Spleen (tissue), 11 donors: ENCODE measurements at regions not wholly inside any gene's neighbourhood (a gene's known extent, or its start where the extent isn't known, plus 50 kb on each side); places are given as distances from the start of the nearest gene placed in this dataset.

Experiments used
- DNase-seq: peaks from one replicate; pipeline ENCODE4 v3.0.0-alpha.2; 2020
- H3K27ac ChIP-seq, 8 donors: fragments of 200-600 bp; sonication (generic) in 7 of 8; 1 replicate in 4 of 8; 2 replicates in 4 of 8; pipeline versions ENCODE4 v1.5.0 to v1.8.0; 2016 to 2021; ENCODE audit warnings: inconsistent platforms in 4 of 8, mild to moderate bottlenecking in 4 of 8, moderate library complexity in 1 of 8
- H3K27me3 ChIP-seq, 7 donors: fragments of 200-600 bp; sonication (generic) in 6 of 7; replicated peaks in 1 of 7; 1 replicate in 4 of 7; 2 replicates in 3 of 7; pipeline versions ENCODE4 v1.5.0 to v1.8.0; 2016 to 2021; ENCODE audit warnings: inconsistent platforms in 3 of 7, mild to moderate bottlenecking in 1 of 7
- H3K36me3 ChIP-seq, 6 donors: fragments of 200-600 bp; sonication (generic) in 5 of 6; 1 replicate in 4 of 6; 2 replicates in 2 of 6; pipeline versions ENCODE4 v1.5.0 to v1.8.0; 2016 to 2021; ENCODE audit warnings: inconsistent platforms in 2 of 6
- H3K4me1 ChIP-seq, 6 donors: fragments of 200-600 bp; sonication (generic) in 5 of 6; 1 replicate in 3 of 6; 2 replicates in 3 of 6; pipeline versions ENCODE4 v1.5.0 to v1.8.0; 2016 to 2021; ENCODE audit warnings: inconsistent platforms in 3 of 6
- H3K4me3 ChIP-seq, 8 donors: fragments of 200-600 bp; sonication (generic) in 7 of 8; 1 replicate in 4 of 8; 2 replicates in 4 of 8; pipeline versions ENCODE4 v1.5.0 to v1.8.0; 2016 to 2021; ENCODE audit warnings: inconsistent platforms in 4 of 8, mild to moderate bottlenecking in 4 of 8, moderate library complexity in 2 of 8
- H3K9me3 ChIP-seq, 8 donors: fragments of 200-600 bp; sonication (generic) in 7 of 8; 1 replicate in 4 of 8; 2 replicates in 4 of 8; pipeline versions ENCODE4 v1.5.0 to v1.8.0; 2016 to 2021; ENCODE audit warnings: inconsistent platforms in 4 of 8
- CTCF ChIP-seq, 11 experiments: fragments of 200-600 bp in 7 of 11; fragments of 450-650 bp in 4 of 11; sonication (generic) in 4 of 11; IDR thresholded peaks in 8 of 11; conservative IDR thresholded peaks in 3 of 11; 1 replicate in 7 of 11; 2 replicates in 4 of 11; pipeline versions ENCODE4 v1.4.0 to v1.8.0; 2016 to 2021; ENCODE audit warnings: antibody characterized with exemption in 11 of 11, inconsistent platforms in 4 of 11, mild to moderate bottlenecking in 1 of 11
- POLR2A ChIP-seq, 3 donors: fragments of 450-650 bp; IDR thresholded peaks; one replicate each; pipeline ENCODE4 v1.5.1; 2017; ENCODE audit warnings: antibody characterized with exemption in 3 of 3, mild to moderate bottlenecking in 1 of 3
- POLR2AphosphoS5 ChIP-seq, 3 donors: sonication (generic); formaldehyde crosslinking; IDR thresholded peaks; one replicate each; pipeline ENCODE4 v1.5.1; 2017; ENCODE audit warnings: antibody characterized with exemption in 3 of 3
- WGBS, 5 donors: extraction: QIAGEN DNeasy Blood & Tissue Kit in 3 of 5; methylation state at CpG; one replicate each; pipeline versions ENCODE4 v1.1.5 to v1.1.7; 2013 to 2018; 5-methylcytosine and 5-hydroxymethylcytosine counted together
- intact Hi-C: fragments of 100-400 bp; cut with DNase I; formaldehyde crosslinking; loops from one replicate; pipeline ENCODE4 v1.15.0; 2023; ENCODE audit warnings: low total_unique reads
- donor health status: healthy with polysubstance abuse.
- donor health status: DM: no; HTN: no; CAD: no; lungs with moderate emphysema.
- donor health status: DM: no; HTN: no; CAD: no.
- donor health status: Bipolar disorder and iron deficiency.
- donor health status: healthy.
- donor health status: DM: no; HTN: no; CAD: no.
- donor health status: DM: yes; HTN: yes; CAD: no.

GRCh38 chr2:217505303-217505702 lies 497.5 kb downstream of the TNS1 start:
- H3K4me1 ChIP-seq: peaks cover 0 to 1% (median 0%) of the 10 kb centered on the region in 6 donors
- TF ChIP-seq CTCF (IDR thresholded peaks at IDR 0.05 in 8 of 11, conservative IDR thresholded peaks at IDR 0.05 in 3 of 11) (no peak), POLR2A (IDR thresholded peaks at IDR 0.05) (no peak), POLR2AphosphoS5 (IDR thresholded peaks at IDR 0.05) (no peak)
- 91 to 95% (median 92%) methylated on average over 1 of the region's 1 CpG for WGBS, 5 donors
- H3K27ac ChIP-seq: no peak overlapping the region
- H3K4me3 ChIP-seq: no peak overlapping the region
- DNase-seq: no peak
- H3K36me3 ChIP-seq: no peaks in the 10 kb centered on the region
- intact Hi-C loops: no loop called here
- no peaks in the 10 kb centered on the region for H3K27me3 ChIP-seq
- H3K9me3 ChIP-seq: no peaks in the 10 kb centered on the region

- no peaks in the 10 kb centered on the region for H3K27me3 ChIP-seq
- H3K4me3 ChIP-seq: no peak overlapping the region
- DNase-seq: no peak
- intact Hi-C loops: no loop called here
- no peak for TF ChIP-seq POLR2AphosphoS5 (IDR thresholded peaks at IDR 0.05)
- TF ChIP-seq CTCF (IDR thresholded peaks at IDR 0.05 in 8 of 11, conservative IDR thresholded peaks at IDR 0.05 in 3 of 11): no peak
- TF ChIP-seq POLR2A (IDR thresholded peaks at IDR 0.05): no peak
- H3K27ac ChIP-seq: no peak overlapping the region
- H3K4me1 ChIP-seq: no peaks in the 10 kb centered on the region
- 70 to 85% (median 74%) methylated on average over 2 of the region's 2 CpGs for WGBS, 5 donors
- H3K36me3 ChIP-seq: no peaks in the 10 kb centered on the region
- no peaks in the 10 kb centered on the region for H3K9me3 ChIP-seq
These were observed 500.9 kb downstream of the TNS1 start for GRCh38 chr2:217501887-217502286.

- H3K36me3 ChIP-seq: no peaks in the 10 kb centered on the region
- H3K4me3 ChIP-seq: no peak overlapping the region
- no peak overlapping the region for H3K27ac ChIP-seq
- intact Hi-C loops: no loop called here
- H3K9me3 ChIP-seq: no peaks in the 10 kb centered on the region
- no peak for TF ChIP-seq POLR2AphosphoS5 (IDR thresholded peaks at IDR 0.05)
- no peak for TF ChIP-seq CTCF (IDR thresholded peaks at IDR 0.05 in 8 of 11, conservative IDR thresholded peaks at IDR 0.05 in 3 of 11)
- no peak for TF ChIP-seq POLR2A (IDR thresholded peaks at IDR 0.05)
- 39 to 64% (median 49%) methylated on average over 3 of the region's 3 CpGs for WGBS, 5 donors
- no peaks in the 10 kb centered on the region for H3K4me1 ChIP-seq
- no peak for DNase-seq
- H3K27me3 ChIP-seq: no peaks in the 10 kb centered on the region
These were observed 504.9 kb downstream of the TNS1 start for GRCh38 chr2:217497843-217498377.

GRCh38 chr2:217494557-217494956 lies 508.2 kb downstream of the TNS1 start:
- Histone ChIP-seq H3K9me3 (no peaks in the 10 kb centered on the region), H3K27me3 (no peaks in the 10 kb centered on the region), H3K36me3 (no peaks in the 10 kb centered on the region), H3K4me3 (no peak overlapping the region), H3K4me1 (no peaks in the 10 kb centered on the region), H3K27ac (no peak overlapping the region)
- intact Hi-C loops: no loop called here
- no peak for DNase-seq
- 49 to 70% (median 64%) methylated on average over 4 of the region's 4 CpGs for WGBS, 5 donors
- TF ChIP-seq CTCF (IDR thresholded peaks at IDR 0.05 in 8 of 11, conservative IDR thresholded peaks at IDR 0.05 in 3 of 11) (no peak), POLR2AphosphoS5 (IDR thresholded peaks at IDR 0.05) (no peak), POLR2A (IDR thresholded peaks at IDR 0.05) (no peak)
